A549 (cell line): ENCODE measurements at regions not wholly inside any gene's neighbourhood (a gene's known extent, or its start where the extent isn't known, plus 50 kb on each side); places are given as distances from the start of the nearest gene placed in this dataset.

Experiments used
- CEBPB ChIP-seq, 2 experiments: fragments of >200 bp in 1 of 2; sonication (Bioruptor Twin) in 1 of 2; formaldehyde crosslinking in 1 of 2; IDR thresholded peaks; 2 replicates each; pipeline ENCODE4 v1.6.1; 2012 to 2016
- EP300 ChIP-seq, 2 experiments: fragments of >200 bp; sonication (Bioruptor Twin); formaldehyde crosslinking; IDR thresholded peaks; 2 replicates in 1 of 2; 3 replicates in 1 of 2; pipeline ENCODE4 v1.6.1; 2016 to 2017
- PBX3 ChIP-seq: IDR thresholded peaks from 2 replicates; pipeline ENCODE4 v1.6.1; 2012
- POLR2AphosphoS2 ChIP-seq: conservative IDR thresholded peaks from 2 replicates; pipeline ENCODE4 v1.6.1; 2012; ENCODE audit warnings: low read length, improper control_type of control experiment, inconsistent platforms
- USF2 ChIP-seq: fragments of 450-650 bp; IDR thresholded peaks from 2 replicates; pipeline ENCODE4 v1.6.1; 2014; ENCODE audit warnings: antibody characterized with exemption
- TF ChIP-seq, protein P1 (sequence below): fragments of >200 bp; sonication (Bioruptor Twin); formaldehyde crosslinking; IDR thresholded peaks from 3 replicates; pipeline ENCODE4 v1.5.1; 2016

DNA sequence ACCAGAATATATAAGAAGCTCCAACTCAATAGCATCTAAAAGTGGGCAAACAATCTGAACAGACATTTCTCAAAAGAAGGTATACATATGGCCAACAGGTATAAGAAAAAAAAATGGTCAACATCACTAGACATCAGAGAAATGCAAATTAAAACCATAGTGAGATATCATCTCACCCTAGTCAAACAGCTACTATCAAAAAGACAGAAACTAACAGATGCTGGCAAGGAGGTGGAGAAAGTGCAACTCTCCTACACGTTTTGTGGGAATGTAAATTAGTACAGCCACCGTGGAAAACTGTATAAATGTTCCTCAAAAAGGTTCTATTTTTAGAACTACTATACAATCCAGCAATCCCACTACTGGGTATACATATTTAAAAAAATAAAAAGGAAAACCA is 199.9 kb upstream of the SMC2 start:
- TF ChIP-seq, protein P1, sequence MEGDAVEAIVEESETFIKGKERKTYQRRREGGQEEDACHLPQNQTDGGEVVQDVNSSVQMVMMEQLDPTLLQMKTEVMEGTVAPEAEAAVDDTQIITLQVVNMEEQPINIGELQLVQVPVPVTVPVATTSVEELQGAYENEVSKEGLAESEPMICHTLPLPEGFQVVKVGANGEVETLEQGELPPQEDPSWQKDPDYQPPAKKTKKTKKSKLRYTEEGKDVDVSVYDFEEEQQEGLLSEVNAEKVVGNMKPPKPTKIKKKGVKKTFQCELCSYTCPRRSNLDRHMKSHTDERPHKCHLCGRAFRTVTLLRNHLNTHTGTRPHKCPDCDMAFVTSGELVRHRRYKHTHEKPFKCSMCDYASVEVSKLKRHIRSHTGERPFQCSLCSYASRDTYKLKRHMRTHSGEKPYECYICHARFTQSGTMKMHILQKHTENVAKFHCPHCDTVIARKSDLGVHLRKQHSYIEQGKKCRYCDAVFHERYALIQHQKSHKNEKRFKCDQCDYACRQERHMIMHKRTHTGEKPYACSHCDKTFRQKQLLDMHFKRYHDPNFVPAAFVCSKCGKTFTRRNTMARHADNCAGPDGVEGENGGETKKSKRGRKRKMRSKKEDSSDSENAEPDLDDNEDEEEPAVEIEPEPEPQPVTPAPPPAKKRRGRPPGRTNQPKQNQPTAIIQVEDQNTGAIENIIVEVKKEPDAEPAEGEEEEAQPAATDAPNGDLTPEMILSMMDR: no peak
- TF ChIP-seq CEBPB (IDR thresholded peaks at IDR 0.05): no peak
- TF ChIP-seq USF2: no peak
- no peak for TF ChIP-seq POLR2AphosphoS2
- no peak for TF ChIP-seq EP300 (IDR thresholded peaks at IDR 0.05)
- TF ChIP-seq PBX3: no peak
